HEK293 (cell line): ENCODE measurements at regions not wholly inside any gene's neighbourhood (a gene's known extent, or its start where the extent isn't known, plus 50 kb on each side); places are given as distances from the start of the nearest gene placed in this dataset.
"Not testable (repeated sequence)": the region's sequence is repeated elsewhere in the genome, so short reads cannot be mapped to it uniquely, and the experiment has no call there.

Source experiments
- CTCF ChIP-seq: fragments of 450-650 bp; formaldehyde crosslinking; IDR thresholded peaks from 2 replicates; pipeline ENCODE4 v1.5.1; 2016; ENCODE audit warnings: missing biosample characterization, missing genetic modification characterization
- TCF7L2 ChIP-seq: IDR thresholded peaks from 2 replicates; pipeline ENCODE4 v1.6.1; 2011; ENCODE audit warnings: low read depth, mild to moderate bottlenecking, inconsistent platforms, low read length, moderate library complexity, borderline replicate concordance
- ZBTB49 ChIP-seq: fragments of 450-650 bp; formaldehyde crosslinking; IDR thresholded peaks from 2 replicates; pipeline ENCODE4 v1.5.1; 2016; ENCODE audit warnings: missing biosample characterization, missing genetic modification characterization, low read depth
- ZBTB7A ChIP-seq: fragments of 450-650 bp; formaldehyde crosslinking; IDR thresholded peaks from 2 replicates; pipeline ENCODE4 v1.5.1; 2016; ENCODE audit warnings: low read depth, missing biosample characterization, missing genetic modification characterization
- ZNF133 ChIP-seq: fragments of 450-650 bp; formaldehyde crosslinking; IDR thresholded peaks from 2 replicates; pipeline ENCODE4 v1.5.1; 2016; ENCODE audit warnings: missing biosample characterization, missing genetic modification characterization
- ZNF138 ChIP-seq: fragments of 450-650 bp; formaldehyde crosslinking; IDR thresholded peaks from 2 replicates; pipeline ENCODE4 v1.5.1; 2016; ENCODE audit warnings: missing biosample characterization, missing genetic modification characterization, borderline replicate concordance
- ZNF302 ChIP-seq: fragments of 450-650 bp; formaldehyde crosslinking; IDR thresholded peaks from 2 replicates; pipeline ENCODE4 v1.5.1; 2016; ENCODE audit warnings: missing biosample characterization, missing genetic modification characterization, low read depth
- ZNF416 ChIP-seq: fragments of 450-650 bp; formaldehyde crosslinking; IDR thresholded peaks from 2 replicates; pipeline ENCODE4 v1.5.1; 2016; ENCODE audit warnings: missing biosample characterization, missing genetic modification characterization
- ZNF433 ChIP-seq: fragments of 450-650 bp; formaldehyde crosslinking; IDR thresholded peaks from 2 replicates; pipeline ENCODE4 v1.5.1; 2016; ENCODE audit warnings: missing biosample characterization, missing genetic modification characterization, low read depth
- ZNF501 ChIP-seq: fragments of 450-650 bp; formaldehyde crosslinking; IDR thresholded peaks from 2 replicates; pipeline ENCODE4 v1.5.1; 2016; ENCODE audit warnings: missing biosample characterization, missing genetic modification characterization
- ZNF514 ChIP-seq: fragments of 450-650 bp; formaldehyde crosslinking; IDR thresholded peaks from 2 replicates; pipeline ENCODE4 v1.5.1; 2016; ENCODE audit warnings: missing biosample characterization, missing genetic modification characterization
- ZSCAN5A ChIP-seq: fragments of 450-650 bp; formaldehyde crosslinking; IDR thresholded peaks from 2 replicates; pipeline ENCODE4 v1.5.1; 2016; ENCODE audit warnings: missing biosample characterization, missing genetic modification characterization

- TF ChIP-seq ZNF302; ZNF133 (tag by site-specific recombination); ZSCAN5A (tag by site-specific recombination); ZNF416 (tag by site-specific recombination); ZBTB49 (tag by site-specific recombination); ZNF501 (tag by site-specific recombination); ZNF138 (tag by site-specific recombination); CTCF (tag by site-specific recombination); ZNF433 (tag by site-specific recombination); TCF7L2; ZNF514 (tag by site-specific recombination); ZBTB7A (tag by site-specific recombination): not testable (repeated sequence)
These were observed 193.7 kb downstream of the TMEM121 start for GRCh38 chr14:105720106-105720505.
